HG03439 (cell line): ENCODE measurements at regions not wholly inside any gene's neighbourhood (a gene's known extent, or its start where the extent isn't known, plus 50 kb on each side); places are given as distances from the start of the nearest gene placed in this dataset.

Source experiments
- ATAC-seq: cut with Tn5 transposase; IDR thresholded peaks from one replicate; pipeline ENCODE4 v1.9.1; 2021; ENCODE audit warnings: mild to moderate bottlenecking, moderate library complexity; ENCODE audit not compliant: unreplicated experiment

- no peak for ATAC-seq
Measured at GRCh38 chr6:43858161-43859153, 88.4 kb downstream of the VEGFA start.

- no peak for ATAC-seq
Measured at GRCh38 chr6:43856005-43856765, 86.2 kb downstream of the VEGFA start.

- no peak for ATAC-seq
Measured at GRCh38 chr6:43855247-43855646, 85.2 kb downstream of the VEGFA start.

DNA sequence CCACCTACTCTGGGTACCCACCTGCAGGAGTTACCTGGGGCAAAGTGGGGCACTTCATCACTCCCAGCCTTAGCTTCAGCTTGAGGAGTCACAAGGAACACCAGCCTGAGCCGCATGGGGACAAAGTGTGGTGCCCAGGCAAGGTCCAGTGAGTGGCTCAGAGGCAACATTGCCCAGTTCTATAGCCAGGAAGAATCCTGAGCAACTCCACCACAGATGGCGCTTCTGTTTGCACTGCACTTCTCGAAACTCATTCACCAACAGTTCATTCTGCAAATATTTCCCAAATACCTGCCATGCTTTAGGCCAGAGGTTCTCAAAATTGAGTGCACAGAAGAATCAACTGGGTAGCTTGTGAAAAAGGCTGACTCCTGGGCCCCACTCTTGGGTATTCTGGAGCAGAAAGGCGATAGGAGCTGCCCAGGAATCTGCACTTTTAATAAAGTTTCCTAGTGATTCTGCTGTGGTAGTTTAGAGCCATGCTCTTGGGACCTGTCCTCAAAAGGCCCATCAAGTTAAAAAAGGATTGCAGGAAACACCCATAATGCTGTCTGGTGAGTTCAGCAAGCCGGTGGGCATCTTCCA is 83.1 kb downstream of the VEGFA start:
- no peak for ATAC-seq

GRCh38 chr6:43852350-43852864 is 82.4 kb downstream of the VEGFA start:
- ATAC-seq, result no peak

DNA sequence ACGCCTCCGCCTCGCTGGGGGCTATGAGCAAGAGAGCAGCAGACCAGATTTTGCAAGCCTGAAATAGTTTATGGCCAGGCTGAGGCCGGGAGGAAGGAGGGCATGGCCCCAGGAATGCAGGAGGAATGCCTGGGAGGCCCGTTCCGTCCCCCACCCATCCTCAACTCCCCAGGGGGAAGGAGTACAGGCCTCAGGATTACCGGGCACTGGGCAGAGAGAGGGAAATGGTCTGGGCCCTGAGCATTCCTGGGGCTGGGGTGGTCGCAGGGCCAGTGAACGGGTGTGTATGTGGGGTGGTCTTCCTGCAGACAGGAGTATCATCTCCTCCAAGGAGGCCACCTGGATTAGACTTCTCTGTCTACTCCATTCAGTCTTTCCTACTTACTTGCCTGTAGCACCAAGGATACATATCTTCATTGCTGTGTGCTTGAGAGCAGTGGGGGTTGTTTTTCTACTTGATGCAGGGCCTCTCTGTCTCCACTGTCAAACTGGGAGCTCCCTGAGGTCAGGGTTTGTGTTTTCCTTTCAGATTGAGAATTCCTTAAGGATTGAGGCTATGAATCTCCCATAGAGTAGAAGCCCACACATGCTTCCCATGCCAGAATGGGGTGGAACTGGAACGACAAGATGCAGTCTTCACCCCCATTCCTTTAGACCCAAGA is 81.3 kb downstream of the VEGFA start:
- ATAC-seq, result no peak

DNA sequence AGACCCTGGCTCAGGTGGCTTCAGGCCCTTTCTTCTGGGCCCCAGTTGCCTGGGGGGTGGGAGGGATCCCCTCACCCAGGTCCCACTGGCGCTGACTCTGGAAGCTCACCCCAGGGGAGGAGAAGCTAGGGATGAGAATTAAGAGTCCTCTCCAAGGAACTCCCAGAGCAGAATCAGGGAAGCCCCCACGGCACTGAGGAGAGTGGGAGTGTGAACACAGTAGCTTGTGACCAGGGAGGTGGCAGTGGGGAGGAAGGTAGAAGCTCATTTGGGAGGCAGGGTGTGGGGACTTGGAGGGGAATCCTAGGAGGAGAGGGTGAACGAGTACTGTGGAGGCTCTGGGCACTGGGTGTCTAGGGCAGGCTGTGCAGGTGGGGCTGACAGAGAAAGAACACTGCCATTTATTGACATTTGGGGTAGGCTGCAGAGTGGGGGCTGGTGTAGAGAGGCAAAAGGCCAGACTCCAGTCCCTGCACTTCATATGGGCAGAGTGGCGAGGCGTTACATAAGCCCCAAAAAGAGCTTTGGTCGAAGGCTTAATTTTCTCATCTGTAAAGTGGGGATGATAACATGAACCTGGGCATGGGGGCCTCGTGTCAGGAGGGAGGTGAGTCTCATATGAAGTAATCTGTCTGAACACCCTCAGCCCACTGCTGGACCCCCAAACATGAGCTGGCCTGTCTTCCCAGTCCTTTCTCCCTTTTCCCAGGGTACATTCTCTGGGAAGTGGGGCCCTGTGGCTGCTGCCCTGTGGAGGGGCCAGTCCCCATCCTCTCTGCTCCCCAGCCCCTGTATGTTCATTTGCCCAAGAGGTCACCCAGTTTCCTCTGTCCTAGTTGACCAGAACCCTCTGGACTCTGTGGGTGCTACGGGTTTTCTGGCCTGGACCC is 80.5 kb downstream of the VEGFA start:
- ATAC-seq, result no peak

DNA sequence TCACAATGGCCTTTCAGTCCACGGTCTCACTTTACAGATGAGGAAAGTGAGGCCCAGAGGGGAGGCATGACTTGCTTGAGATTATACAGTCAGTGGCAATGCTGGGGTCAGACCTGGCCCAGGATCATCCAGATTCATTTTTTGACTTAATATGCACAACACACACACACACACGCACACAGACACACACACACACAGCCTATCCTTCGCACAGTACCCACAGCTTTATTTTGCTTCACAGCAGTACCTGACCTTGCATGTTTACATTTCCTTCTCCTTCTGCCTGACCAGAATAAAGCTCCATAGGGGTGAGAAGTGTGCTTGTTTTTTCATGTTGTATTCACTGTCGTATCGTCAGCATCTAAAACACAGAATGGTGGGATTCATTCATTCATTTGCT is 79.8 kb downstream of the VEGFA start:
- no peak for ATAC-seq

DNA sequence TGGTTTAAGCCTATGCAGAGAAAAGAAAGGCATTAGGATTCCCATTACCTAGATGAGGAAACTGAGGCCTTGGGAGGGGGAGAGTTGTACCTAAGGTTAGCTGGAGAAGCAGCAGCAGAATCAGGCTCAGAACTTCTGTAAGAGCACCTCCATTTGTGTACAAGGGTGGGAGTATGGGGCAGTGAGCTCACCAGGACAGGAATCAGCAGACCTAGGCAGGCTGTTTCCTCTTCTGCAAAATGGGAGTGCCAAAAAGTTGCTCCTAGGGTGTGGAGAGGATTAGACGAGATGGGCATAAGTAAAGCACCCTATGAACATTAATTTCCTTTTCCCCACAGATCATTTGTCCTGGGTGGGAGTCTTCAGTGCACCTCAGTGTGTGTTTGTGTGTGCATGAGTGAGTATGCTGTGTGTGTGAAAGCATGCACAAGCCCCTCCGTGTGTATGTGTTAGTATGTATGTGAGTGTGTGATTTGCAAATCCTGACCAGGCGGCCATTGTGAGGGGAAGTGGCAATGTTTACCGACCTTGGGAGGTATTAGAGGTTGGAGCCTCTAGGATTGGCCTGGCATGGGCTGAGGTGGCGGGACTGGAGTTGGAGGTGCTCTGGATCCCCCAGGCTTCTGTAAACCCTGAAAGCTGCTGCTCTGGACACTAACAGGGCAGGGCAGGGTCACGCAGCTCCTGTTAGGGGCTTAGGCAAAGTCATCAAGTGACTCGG is 78.8 kb downstream of the VEGFA start:
- ATAC-seq, result no peak

DNA sequence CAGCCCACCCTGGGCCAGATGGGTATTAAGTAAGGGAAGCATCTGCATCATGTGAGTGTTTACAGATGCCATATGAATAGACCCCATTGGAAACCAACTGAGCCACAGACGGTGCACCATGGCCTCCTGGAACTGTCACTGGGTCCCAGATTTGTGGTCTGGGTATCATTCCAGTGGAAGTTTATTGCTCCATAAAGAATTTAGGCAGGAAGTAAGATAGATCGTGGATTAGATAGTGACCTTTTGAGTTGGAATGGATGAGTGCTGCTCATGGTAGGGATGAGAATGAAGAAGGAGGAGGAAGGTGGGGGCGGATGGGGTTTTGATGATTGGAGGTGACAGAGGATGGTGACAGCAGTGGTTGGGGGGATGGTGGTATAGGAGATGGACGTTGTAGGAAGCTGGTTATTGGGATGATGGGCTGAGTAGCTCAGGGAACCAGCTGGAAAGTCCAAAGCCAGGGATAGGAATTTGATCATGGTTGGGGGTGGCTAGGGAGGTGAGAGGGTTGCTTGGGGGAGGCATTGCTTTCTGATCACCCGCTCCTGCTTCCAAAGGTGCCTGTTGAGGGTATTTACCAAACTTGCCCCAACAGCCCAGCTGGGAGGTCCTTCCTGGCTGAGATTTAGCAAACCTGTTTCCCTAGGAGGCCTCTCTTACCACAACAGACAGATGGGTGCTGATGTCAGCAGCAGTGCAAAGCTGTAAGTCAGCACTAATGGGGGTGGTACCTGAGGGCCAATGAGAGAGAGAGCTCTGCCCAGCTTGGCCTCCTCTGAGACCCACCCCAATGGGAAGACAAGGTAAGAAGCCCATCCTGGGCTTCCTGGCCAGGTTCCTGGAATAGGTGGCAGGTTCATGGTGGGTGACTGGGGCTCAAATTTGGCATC is 78.0 kb downstream of the VEGFA start:
- no peak for ATAC-seq

GRCh38 chr6:43846556-43846955 is 76.5 kb downstream of the VEGFA start:
- ATAC-seq, result no peak

- no peak for ATAC-seq
Measured at GRCh38 chr6:43845646-43846045, 75.6 kb downstream of the VEGFA start.

DNA sequence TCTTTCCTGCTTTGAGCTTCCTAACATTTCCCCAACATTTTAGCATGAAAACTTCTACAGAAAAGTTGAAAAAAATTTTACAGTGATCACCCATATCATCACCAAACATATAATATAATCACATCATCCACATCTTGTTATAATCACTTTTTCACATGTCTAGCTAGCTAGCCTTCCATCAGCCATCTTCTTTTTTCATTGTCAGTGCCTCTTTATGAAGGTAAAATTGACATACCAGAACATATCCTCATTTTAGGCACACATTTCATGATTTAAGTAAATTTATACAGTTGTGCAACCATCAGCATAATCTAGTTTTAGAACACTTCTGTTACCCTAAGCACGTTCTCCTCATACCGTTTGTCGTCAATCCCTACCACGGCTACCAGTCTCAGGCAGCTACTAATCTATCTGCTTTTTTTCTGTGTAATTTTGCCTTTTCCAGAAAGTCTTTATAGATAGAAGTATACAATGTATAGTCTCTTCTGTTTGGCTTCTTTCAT is 73.7 kb downstream of the VEGFA start:
- no peak for ATAC-seq

GRCh38 chr6:43843097-43843645 is 73.2 kb downstream of the VEGFA start:
- no peak for ATAC-seq

- no peak for ATAC-seq
Measured at GRCh38 chr6:43842231-43842794, 72.3 kb downstream of the VEGFA start.

- ATAC-seq, result no peak
Measured at GRCh38 chr6:43840490-43841218, 70.6 kb downstream of the VEGFA start.
